ENCODE measurements at regions not wholly inside any gene's neighbourhood (a gene's known extent, or its start where the extent isn't known, plus 50 kb on each side); places are given as distances from the start of the nearest gene placed in this dataset.

DNA sequence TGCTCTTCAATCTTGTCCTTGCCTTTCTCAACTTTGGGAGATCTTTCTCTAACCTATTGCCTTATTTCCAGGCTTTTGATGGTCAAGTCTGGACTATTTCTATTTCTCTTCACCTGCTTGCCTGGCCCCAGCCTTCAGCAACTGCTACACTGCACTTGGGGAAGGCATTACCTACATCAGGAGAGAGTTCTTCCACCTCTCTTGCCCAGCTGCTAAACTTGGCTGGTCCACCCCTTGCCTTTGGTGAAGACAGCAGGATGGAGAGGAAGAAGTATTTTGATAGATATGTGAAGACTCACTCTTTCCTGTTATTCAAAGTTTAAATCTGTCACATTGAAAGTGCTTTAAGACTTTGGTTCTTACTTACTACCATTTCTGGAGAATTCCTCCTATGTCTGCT is 574.8 kb downstream of the ZPLD1 start:
- H3K9me3 Mint-ChIP-seq = peaks cover 0 to 4% of the 10 kb centered on the region in 2 donors
- no peak for ATAC-seq
- no peaks in the 10 kb centered on the region for H3K36me3 Mint-ChIP-seq
- H3K27ac Mint-ChIP-seq = no peak overlapping the region
- DNase-seq (ENCODE audit: low spot score in 2 of 2) = no peak

DNA sequence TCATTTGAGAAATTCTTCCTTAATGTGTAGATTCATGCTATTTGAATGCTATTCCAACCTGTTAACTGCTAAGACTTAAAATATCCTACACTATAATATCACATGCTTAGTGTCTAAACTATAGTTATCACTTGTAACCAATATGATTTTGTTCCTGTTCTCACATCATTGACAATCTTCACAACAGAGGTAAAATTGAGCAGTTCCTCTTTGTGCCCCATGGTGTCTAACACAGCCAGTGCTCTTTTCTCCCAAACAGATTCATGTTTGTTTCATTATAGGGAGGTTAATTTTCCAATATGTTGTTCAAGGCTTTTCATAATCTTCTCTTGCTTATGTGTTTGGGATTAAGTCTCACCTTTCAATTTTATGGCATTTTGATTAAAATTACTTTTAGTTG is 591.1 kb downstream of the ZPLD1 start:
- Mint-ChIP-seq H3K9me3 (no peaks in the 10 kb centered on the region), H3K36me3 (no peaks in the 10 kb centered on the region), H3K27ac (no peak overlapping the region)
- ATAC-seq (no peak), DNase-seq (ENCODE audit: low spot score in 2 of 2) (no peak)

DNA sequence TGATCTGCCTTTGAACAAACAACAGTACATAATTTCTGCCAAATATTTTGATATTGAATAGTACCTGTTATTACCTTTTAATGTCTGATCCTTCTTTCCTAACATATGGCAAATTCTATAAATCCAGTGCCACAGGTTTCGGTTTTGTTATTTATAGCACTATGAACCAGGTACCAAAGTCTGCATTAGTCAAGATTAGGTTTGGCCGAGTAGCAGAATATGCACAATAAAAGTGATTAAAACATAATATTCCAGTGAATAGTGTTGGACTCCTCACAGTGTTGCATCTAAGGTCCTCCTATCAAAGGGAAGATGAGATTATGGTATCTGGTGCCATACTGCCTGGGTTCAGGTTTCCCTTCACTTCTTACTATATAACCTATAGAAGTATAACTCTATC is 599.0 kb downstream of the ZPLD1 start:
- Mint-ChIP-seq H3K36me3 (no peaks in the 10 kb centered on the region), H3K27ac (no peak overlapping the region), H3K9me3 (peaks cover 0 to 3% of the 10 kb centered on the region in 2 donors)
- no peak for ATAC-seq
- no peak for DNase-seq (ENCODE audit: low spot score in 2 of 2)

DNA sequence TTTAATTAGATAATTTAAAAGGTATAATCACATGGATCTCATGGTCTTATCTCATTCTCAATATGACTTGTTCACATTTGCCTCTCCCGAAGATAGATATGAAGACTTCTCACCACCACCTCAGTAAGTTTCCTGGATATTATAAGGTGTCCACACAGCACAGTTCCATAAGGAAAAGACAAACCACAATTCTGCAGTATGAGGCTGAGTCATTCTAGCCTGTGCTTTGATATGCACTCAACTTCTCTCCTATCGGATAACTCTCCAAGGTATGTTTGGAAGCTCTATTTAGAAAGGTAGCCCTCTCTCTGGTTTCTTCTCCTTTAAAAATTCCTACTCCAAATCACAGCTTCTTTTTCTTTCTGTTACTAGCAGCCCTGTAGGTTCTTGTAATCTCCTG is 612.8 kb downstream of the ZPLD1 start:
- Mint-ChIP-seq H3K36me3 (no peaks in the 10 kb centered on the region), H3K27ac (no peak overlapping the region), H3K9me3 (peaks cover 6 to 8% of the 10 kb centered on the region in 2 donors)
- DNase-seq (ENCODE audit: low spot score in 2 of 2) = no peak
- ATAC-seq = no peak

DNA sequence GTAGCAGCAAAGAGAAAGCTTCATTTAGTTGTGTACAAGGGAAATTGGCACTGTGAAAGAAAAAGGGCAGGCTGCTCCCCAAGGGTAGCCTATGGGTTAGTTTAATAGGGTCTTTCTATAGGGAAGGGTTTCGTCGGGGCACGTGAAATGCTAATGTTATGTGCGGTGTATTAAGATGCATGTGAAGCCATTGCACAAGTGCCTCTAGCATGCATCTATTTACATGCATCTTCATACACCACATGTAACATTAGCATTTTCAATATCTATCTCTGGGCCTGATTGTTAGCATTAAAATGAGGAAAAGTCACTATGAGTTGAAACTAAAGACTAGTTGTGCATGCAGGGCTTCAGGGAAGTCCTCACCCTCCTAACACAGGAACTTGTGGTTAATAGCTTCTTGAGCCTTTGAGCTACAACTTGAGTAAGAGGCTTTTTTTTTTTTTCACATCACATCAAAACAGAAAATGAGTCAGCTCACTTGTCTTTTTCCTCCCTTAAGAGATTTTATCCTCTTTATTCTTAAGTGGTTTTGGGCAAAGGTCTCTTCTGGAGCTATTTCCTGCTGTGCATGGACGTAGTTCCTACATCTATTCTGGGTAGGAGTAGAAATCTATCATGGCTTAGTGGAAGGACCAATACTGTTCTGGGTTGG is 613.4 kb downstream of the ZPLD1 start:
- Mint-ChIP-seq H3K27ac (no peak overlapping the region), H3K36me3 (no peaks in the 10 kb centered on the region), H3K9me3 (peaks cover 6 to 8% of the 10 kb centered on the region in 2 donors)
- DNase-seq (ENCODE audit: low spot score in 2 of 2) (no peak), ATAC-seq (no peak)

DNA sequence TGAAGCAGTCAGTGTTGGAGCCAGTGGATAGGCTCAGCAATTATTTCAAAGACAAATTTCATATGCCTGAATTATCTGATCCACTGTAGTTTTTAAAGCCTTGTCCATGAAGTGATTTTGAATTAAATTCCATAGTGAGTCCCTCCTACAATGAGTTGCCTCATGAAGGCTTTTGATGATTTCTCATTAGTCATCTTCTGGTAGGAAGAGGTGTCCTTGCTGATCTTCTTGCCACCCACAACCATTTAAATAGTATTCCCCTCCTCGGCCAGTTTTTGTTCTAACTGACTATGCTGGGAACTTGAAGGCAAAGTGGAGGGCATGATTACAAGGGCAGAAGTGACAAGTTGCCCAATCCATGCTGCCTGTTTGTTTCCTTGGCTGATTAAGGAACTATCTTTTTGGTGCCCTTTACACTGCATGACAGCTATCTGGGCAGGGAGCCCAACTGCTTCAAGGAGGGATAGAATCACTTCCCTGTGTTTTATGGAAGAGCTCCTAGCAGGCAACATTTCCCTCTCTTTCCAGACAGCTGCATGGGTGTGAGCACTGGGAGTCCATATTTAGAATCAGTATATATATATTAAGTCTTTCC is 617.5 kb downstream of the ZPLD1 start:
- peaks cover 6 to 8% of the 10 kb centered on the region in 2 donors for H3K9me3 Mint-ChIP-seq
- no peaks in the 10 kb centered on the region for H3K36me3 Mint-ChIP-seq
- no peak for ATAC-seq
- H3K27ac Mint-ChIP-seq = no peak overlapping the region
- DNase-seq (ENCODE audit: low spot score in 2 of 2) = no peak

DNA sequence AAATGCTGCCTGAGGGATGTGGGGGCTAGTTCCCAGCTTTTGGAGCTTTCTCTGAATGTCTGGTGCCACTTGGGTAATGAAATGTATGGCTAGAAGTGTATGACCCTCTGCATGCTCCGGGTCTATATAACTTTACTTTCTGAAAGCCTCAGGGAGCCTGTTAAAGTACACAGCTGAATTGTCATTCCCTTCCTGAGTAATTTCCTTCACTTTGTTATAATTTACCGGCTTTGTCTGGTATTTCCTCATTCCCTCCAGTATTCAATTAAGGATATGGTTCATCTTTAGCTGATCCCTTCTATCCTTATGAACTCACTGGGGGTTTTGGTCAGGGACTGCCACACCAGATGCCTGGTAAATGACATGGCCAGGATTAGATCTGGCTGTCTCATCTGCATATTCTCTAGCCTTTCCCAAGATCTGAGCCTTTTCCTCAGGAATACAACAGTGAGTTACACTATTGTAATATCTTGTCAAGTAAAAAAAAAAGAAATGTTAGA is 620.3 kb downstream of the ZPLD1 start:
- H3K27ac Mint-ChIP-seq = no peak overlapping the region
- ATAC-seq = no peak
- H3K36me3 Mint-ChIP-seq = no peaks in the 10 kb centered on the region
- peaks cover 0 to 3% of the 10 kb centered on the region in 2 donors for H3K9me3 Mint-ChIP-seq
- DNase-seq (ENCODE audit: low spot score in 2 of 2) = no peak

DNA sequence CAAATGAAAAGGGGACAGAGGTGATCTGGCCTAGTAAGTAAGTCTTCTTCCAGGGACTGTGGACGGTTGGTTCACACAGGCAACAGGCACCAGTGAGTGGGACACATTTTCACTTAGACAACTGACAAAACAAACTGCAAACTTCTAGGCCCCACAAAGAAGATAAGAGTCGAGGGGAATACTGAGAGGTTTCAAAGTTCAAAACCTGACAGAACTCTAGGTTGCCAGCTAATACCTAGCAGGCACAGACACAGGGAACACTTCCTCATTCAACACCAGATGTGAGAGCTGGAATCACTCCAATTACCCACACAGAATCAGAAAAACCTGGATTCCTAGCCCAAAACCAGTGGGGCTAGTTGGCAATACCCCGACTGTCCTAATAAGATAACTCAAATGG is 621.7 kb downstream of the ZPLD1 start:
- Mint-ChIP-seq H3K27ac (no peak overlapping the region), H3K9me3 (no peaks in the 10 kb centered on the region), H3K36me3 (no peaks in the 10 kb centered on the region)
- no peak for ATAC-seq
- DNase-seq (ENCODE audit: low spot score in 2 of 2) = no peak

DNA sequence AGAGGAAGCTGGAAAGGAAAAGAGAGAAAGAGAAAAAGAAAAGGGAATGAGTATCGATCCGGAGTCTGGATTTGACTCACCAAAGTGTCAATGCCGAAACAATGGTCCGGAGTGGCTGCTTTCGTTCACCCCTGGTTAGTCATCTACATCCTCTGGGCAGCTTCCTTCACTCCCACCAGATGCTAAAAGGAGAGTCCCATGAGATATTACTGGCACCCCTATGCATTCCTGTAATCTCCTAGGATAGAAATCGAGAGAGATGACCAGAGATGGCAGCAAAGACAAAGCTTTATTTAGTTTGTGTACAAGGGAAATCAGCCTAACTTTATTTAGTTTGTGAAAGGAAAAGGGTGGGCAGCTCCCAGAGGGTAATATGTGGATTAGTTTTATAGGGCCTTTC is 622.2 kb downstream of the ZPLD1 start:
- DNase-seq (ENCODE audit: low spot score in 2 of 2) (no peak), ATAC-seq (no peak)
- Mint-ChIP-seq H3K27ac (no peak overlapping the region), H3K36me3 (no peaks in the 10 kb centered on the region), H3K9me3 (no peaks in the 10 kb centered on the region)

DNA sequence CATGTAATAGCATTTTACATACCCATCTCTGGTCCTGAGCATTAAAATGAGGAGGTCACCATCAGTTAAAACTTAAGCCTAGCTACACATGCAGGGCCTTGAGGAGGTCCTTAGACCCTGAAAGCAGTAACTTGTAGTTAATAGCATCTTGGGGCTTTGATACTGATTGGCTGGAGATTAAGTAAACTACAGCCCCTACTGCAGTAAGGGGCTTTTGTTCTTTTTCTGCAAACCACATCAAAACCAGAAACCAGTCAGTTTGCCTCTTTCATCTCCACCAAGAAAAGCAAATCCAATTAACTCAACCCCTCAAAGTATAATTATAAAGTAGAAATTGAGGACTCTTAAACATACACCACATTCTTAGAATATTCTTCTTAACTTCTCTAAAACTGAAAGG is 622.7 kb downstream of the ZPLD1 start:
- ATAC-seq (no peak), DNase-seq (ENCODE audit: low spot score in 2 of 2) (no peak)
- H3K36me3 Mint-ChIP-seq = no peaks in the 10 kb centered on the region
- no peak overlapping the region for H3K27ac Mint-ChIP-seq
- no peaks in the 10 kb centered on the region for H3K9me3 Mint-ChIP-seq

DNA sequence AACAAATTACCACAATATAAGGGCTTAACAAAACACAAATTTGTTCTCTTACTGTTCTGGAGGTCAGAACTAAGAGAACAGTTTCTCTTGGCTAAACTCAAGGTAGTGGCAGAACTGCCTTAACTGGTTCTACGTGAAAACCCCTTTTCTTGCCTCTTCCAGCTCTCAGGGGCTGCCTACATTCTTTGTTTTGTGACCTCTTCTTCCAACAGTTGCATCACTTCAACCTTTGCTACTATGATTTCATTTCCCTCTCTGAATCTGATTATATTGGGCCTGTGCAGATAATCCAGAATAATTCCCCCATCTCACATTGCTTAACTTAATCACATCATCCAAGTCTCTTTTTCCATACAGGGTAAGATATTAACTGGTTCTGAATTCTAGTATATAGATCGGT is 624.6 kb downstream of the ZPLD1 start:
- no peaks in the 10 kb centered on the region for H3K36me3 Mint-ChIP-seq
- H3K27ac Mint-ChIP-seq = no peak overlapping the region
- no peak for ATAC-seq
- no peak for DNase-seq (ENCODE audit: low spot score in 2 of 2)
- H3K9me3 Mint-ChIP-seq = no peaks in the 10 kb centered on the region

DNA sequence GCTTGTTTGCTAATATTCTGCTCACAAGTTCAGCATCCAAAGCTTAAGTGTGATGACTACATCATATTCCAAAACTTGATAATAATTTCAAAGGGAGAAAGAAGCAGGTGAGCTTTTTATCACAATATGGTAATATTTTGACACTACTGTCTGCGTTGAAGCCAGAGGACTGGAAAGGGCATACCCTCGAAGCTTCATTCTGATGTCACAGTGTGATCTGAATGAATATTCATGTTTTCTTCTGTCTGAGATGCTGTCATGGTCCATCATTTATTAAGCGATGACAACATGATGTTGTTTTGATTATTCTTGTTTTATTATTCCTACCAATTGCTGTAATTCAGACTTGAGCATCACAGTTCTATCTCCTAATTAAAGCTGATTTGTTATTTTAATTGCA is 625.4 kb downstream of the ZPLD1 start:
- H3K36me3 Mint-ChIP-seq = no peaks in the 10 kb centered on the region
- ATAC-seq (no peak), DNase-seq (ENCODE audit: low spot score in 2 of 2) (no peak)
- no peak overlapping the region for H3K27ac Mint-ChIP-seq
- H3K9me3 Mint-ChIP-seq = no peaks in the 10 kb centered on the region

DNA sequence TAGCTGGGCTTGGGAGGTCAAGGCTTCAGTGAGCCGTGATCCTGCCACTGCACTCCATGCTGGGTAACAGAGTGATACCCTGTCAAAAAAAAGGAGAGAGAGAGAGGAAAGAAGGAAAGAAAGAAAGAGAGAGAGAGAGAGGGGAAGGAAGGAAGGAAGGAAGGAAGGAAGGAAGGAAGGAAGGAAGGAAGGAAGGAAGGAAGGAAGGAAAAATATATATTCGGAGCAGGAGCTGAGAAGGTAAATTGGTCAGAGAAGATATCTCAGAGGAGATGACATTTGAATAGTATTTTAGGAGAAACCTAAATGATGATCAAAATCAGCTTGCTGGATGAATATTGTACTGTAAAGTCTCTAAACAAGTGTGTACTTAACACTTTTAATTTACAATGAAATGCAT is 633.1 kb downstream of the ZPLD1 start:
- DNase-seq (ENCODE audit: low spot score in 2 of 2) (no peak), ATAC-seq (no peak)
- Mint-ChIP-seq H3K9me3 (no peaks in the 10 kb centered on the region), H3K36me3 (no peaks in the 10 kb centered on the region), H3K27ac (no peak overlapping the region)

DNA sequence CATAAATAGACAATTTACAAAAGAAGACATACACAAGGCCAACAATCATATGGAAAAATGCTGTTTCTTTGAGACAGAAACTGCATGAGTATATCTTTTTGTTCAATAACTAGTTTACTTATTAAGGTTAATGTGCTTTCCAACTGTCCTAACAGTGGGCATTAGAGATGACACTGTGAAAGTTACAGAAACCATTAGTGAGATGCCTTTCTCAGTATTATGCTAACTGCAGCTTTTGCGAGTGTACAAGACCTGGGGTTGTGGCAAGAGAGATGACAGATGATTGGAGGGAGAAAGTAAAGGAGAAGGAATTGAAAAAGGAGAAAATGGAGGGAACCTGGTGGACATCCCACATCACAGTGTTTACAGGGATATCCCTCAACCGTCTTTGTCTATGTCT is 640.5 kb downstream of the ZPLD1 start:
- no peak overlapping the region for H3K27ac Mint-ChIP-seq
- H3K36me3 Mint-ChIP-seq = no peaks in the 10 kb centered on the region
- ATAC-seq (no peak), DNase-seq (ENCODE audit: low spot score in 2 of 2) (no peak)
- H3K9me3 Mint-ChIP-seq = peaks cover 0 to 4% of the 10 kb centered on the region in 2 donors

DNA sequence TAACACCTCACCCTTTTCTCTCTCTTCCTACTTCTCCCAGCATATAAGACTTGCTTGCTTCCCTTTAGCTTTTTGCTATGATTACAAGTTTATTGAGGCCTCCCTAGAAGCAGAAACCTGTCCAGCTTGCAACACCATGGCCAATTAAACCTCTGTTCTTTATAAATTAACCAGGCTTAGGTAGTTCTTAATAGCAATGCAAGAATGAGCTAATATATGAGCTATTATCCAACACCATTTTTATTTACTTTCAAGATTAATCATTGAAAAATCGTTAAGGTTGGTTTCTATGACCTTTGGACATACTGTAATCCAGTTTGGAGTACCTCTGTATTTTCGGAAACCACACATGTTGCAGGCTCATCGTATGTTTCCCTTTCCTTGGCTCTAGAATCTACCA is 643.1 kb downstream of the ZPLD1 start:
- H3K36me3 Mint-ChIP-seq = no peaks in the 10 kb centered on the region
- no peak overlapping the region for H3K27ac Mint-ChIP-seq
- DNase-seq (ENCODE audit: low spot score in 2 of 2) (no peak), ATAC-seq (no peak)
- peaks cover 0 to 4% of the 10 kb centered on the region in 2 donors for H3K9me3 Mint-ChIP-seq

DNA sequence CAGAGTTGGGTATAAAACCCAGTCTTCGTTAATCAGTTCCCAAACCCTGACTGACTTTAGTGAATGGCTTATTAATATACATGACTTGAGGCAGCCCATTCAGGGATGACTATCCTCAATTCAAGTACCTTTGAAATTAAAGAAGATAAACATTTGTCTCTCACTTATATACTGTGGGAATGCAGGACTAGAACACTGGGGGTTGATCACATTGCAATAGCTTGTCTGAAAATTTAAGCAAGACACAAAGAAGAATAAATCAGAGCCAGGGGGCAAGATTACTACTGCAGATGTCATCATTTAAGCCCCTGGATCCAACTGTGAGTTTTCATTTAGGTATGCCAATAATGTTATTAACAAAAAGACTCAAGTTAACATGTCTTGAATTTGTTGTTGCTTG is 647.7 kb downstream of the ZPLD1 start:
- no peak for DNase-seq (ENCODE audit: low spot score in 2 of 2)
- Mint-ChIP-seq H3K36me3 (no peaks in the 10 kb centered on the region), H3K9me3 (peaks cover 4% of the 10 kb centered on the region in 2 donors), H3K27ac (no peak overlapping the region)
- ATAC-seq = no peak

DNA sequence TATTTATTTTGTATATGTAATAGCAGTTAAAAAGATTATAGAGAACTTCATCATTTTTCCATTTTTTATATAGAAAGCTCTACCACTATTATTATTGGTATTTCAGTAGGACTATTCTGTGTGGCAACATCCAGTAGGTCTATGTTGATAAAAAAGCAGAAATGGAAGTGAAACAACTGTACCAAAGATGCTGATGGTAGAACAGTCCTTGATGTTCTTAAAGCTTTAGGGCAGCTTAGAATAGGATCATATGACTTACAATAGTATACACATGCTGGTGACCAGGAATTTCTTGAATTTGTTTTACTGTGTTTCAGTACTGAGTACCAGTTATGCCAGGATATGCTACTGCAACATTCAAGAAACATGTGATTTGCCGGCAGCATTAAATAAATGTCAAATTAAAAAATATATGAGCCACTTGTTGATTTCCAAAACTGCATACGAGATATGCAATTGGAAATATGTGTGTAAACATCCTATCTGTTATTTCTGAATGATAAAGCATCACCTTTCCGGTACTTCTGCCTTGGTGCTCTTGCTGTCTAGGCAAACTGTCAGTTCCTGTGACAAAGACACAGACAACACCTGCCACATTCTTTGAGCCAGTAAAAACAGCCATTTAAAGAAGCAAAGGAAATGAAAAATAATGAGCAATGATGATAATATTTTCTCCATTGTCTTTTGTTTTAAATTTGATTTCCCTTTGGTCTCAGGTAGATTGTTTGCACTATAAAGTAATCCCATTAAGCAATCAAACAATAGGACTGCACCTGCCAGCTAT is 649.2 kb downstream of the ZPLD1 start:
- DNase-seq (ENCODE audit: low spot score in 2 of 2) = no peak
- H3K9me3 Mint-ChIP-seq = peaks cover 0 to 4% of the 10 kb centered on the region in 2 donors
- ATAC-seq = no peak
- H3K27ac Mint-ChIP-seq = no peak overlapping the region
- no peaks in the 10 kb centered on the region for H3K36me3 Mint-ChIP-seq

DNA sequence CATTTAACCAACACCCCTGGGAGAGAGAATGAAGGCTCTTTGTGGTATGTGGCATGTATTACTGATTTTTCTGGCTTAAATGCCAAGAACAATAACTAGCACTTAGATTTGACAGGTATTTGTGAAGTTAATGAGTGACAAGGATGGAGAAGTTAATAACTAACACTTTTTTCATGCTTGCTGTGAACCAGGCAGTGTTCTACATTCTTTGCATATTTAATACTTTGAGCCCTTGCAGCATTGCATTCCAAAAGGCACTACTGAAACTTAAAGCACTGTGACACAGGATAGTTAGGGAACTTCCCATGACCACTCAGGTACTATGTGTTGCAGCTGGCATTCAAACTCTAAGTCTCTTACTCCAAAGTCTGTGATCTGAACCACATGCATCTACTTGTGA is 650.6 kb downstream of the ZPLD1 start:
- Mint-ChIP-seq H3K27ac (no peak overlapping the region), H3K9me3 (peaks cover 0 to 4% of the 10 kb centered on the region in 2 donors), H3K36me3 (no peaks in the 10 kb centered on the region)
- ATAC-seq = no peak
- DNase-seq (ENCODE audit: low spot score in 2 of 2) = no peak

Measured in activated naive CD4-positive, alpha-beta T cell treated with anti-CD3 and anti-CD28 coated beads, Interleukin-2, amount 50 U/mL, for 72 hours (primary cell).